LNCaP clone FGC (cell line): ENCODE measurements at regions not wholly inside any gene's neighbourhood (a gene's known extent, or its start where the extent isn't known, plus 50 kb on each side); places are given as distances from the start of the nearest gene placed in this dataset.

Source experiments
- DNase-seq: peaks from one replicate; pipeline ENCODE4 v3.0.0-alpha.2; 2011; ENCODE audit warnings: low read depth
- H3K4me3 ChIP-seq: 2 replicates; pipeline ENCODE4 v1.5.1; 2011; ENCODE audit warnings: mild to moderate bottlenecking, low read depth, low read length, control low read depth
- CTCF ChIP-seq: IDR thresholded peaks from 2 replicates; pipeline ENCODE4 v1.5.1; 2012; ENCODE audit warnings: mild to moderate bottlenecking; ENCODE audit not compliant: control insufficient read depth, insufficient read depth; ENCODE audit errors: extremely low read depth

- no peak for TF ChIP-seq CTCF
- DNase-seq = no peak
- no peak overlapping the region for H3K4me3 ChIP-seq
These were observed 256.2 kb upstream of the IRAK1BP1 start for GRCh38 chr6:78611102-78611620.

- TF ChIP-seq CTCF = peak; percentile 33; the same call in 1 of the 2 replicates
- no peak overlapping the region for H3K4me3 ChIP-seq
- no peak for DNase-seq
These were observed 255.4 kb upstream of the IRAK1BP1 start for GRCh38 chr6:78611886-78612480.

- H3K4me3 ChIP-seq = no peak overlapping the region
- no peak for DNase-seq
- TF ChIP-seq CTCF = no peak
These were observed 252.4 kb upstream of the IRAK1BP1 start for GRCh38 chr6:78614961-78615360.

- no peak for DNase-seq
- H3K4me3 ChIP-seq = no peak overlapping the region
- no peak for TF ChIP-seq CTCF
These were observed 251.9 kb upstream of the IRAK1BP1 start for GRCh38 chr6:78615430-78615904.

GRCh38 chr6:78618970-78619369 is 248.4 kb upstream of the IRAK1BP1 start:
- H3K4me3 ChIP-seq = no peak overlapping the region
- DNase-seq = no peak
- TF ChIP-seq CTCF = no peak

- no peak overlapping the region for H3K4me3 ChIP-seq
- no peak for TF ChIP-seq CTCF
- no peak for DNase-seq
These were observed 243.8 kb upstream of the IRAK1BP1 start for GRCh38 chr6:78623554-78623953.

GRCh38 chr6:78629154-78629721 is 238.1 kb upstream of the IRAK1BP1 start:
- no peak for TF ChIP-seq CTCF
- no peak for DNase-seq
- no peak overlapping the region for H3K4me3 ChIP-seq
